ENCODE measurements at regions not wholly inside any gene's neighbourhood (a gene's known extent, or its start where the extent isn't known, plus 50 kb on each side); places are given as distances from the start of the nearest gene placed in this dataset.

DNA sequence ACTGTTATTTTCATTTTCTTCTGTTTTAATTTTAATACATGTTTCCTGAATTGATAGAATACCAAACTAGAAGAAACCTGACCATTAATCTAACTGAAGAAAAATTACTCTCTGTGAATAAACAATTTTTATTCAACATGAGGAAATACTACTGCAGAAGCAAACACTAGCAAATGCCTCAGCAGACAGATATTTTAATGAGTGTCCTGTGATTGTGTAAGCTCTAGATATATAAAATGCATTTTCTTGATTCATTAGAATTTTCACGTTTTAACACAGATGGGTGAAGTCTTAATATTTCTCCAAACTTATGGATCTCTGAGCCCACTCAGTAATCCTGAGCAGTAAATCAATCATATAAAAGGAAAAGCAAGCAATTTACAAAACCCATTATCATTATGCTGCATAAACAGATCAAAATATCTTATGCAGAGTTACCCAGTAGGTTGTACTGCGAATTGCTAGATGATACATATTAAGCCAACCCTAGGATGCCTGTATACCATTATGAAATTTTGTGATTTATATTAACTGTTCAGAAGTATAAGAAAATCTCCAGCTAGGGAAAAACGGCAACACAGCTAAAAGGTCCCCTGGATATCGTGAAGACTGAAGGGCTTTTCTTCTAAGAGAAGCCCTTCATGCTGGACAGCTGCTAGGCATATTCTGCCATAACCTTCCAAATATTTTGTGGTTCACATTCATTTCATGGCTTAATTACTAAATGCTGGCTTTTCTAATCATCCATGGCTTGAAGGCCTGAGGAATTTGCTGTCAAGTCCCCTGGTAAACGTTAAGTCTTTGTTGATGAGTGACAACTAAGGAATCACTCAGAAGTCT is 157.7 kb upstream of the TGFBR2 start:
- no peaks in the 10 kb centered on the region for H3F3A ChIP-seq (ENCODE audit: low read depth)
- Mint-ChIP-seq H3K9me3 (peaks cover 7% of the 10 kb centered on the region), H3K27me3 (ENCODE audit: insufficient read depth, low read depth) (no peaks in the 10 kb centered on the region), H3K4me1 (no peaks in the 10 kb centered on the region), H3K36me3 (no peaks in the 10 kb centered on the region), H3K27ac (no peak overlapping the region), H3K4me3 (no peak overlapping the region)
- no peak overlapping the region for H3K4me3 ChIP-seq
- H3K9ac ChIP-seq, result no peak overlapping the region
- no peak overlapping the region for H3K4me2 ChIP-seq
- H3K27me3 ChIP-seq, result no peaks in the 10 kb centered on the region
- no peaks in the 10 kb centered on the region for H4K20me1 ChIP-seq (ENCODE audit: low read depth)
- H3K4me1 ChIP-seq, result no peaks in the 10 kb centered on the region
- H3K9me3 ChIP-seq (ENCODE audit: low read depth), result no peaks in the 10 kb centered on the region
- no peaks in the 10 kb centered on the region for H3K36me3 ChIP-seq
- H2AFZ ChIP-seq (replicated peaks), result no peak overlapping the region
- no peaks in the 10 kb centered on the region for H3K79me2 ChIP-seq (ENCODE audit: low read depth)
- H3K27ac ChIP-seq, result no peak overlapping the region
- no peak for TF ChIP-seq EZH2 (IDR thresholded peaks at IDR 0.05)
- no peak for DNase-seq (ENCODE audit: low spot score)

DNA sequence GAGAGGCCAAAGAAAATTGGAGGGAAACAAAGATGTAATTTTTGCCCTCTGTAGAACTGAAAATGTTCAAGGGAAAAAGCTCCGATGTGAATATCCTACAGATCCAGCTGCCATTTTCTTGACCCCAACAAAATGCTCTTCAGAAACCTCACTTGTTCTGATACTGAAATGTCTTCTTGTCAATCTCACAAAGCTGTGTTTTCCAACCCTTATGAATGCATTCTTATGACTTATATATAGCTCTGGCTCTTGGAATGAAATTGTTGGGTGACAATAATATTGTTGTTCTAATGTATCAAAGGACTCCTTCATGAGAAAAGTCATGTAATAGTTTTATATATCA is 157.1 kb upstream of the TGFBR2 start:
- Mint-ChIP-seq H3K9me3 (peaks cover 7% of the 10 kb centered on the region), H3K27me3 (ENCODE audit: insufficient read depth, low read depth) (no peaks in the 10 kb centered on the region), H3K27ac (no peak overlapping the region), H3K4me1 (no peaks in the 10 kb centered on the region), H3K4me3 (no peak overlapping the region), H3K36me3 (no peaks in the 10 kb centered on the region)
- DNase-seq (ENCODE audit: low spot score), result no peak
- Histone ChIP-seq H3K9ac (no peak overlapping the region), H3K27me3 (no peaks in the 10 kb centered on the region), H3K79me2 (ENCODE audit: low read depth) (no peaks in the 10 kb centered on the region), H3K4me1 (no peaks in the 10 kb centered on the region), H4K20me1 (ENCODE audit: low read depth) (no peaks in the 10 kb centered on the region), H3K27ac (no peak overlapping the region), H3K9me3 (ENCODE audit: low read depth) (no peaks in the 10 kb centered on the region), H3K4me3 (no peak overlapping the region), H3K4me2 (no peak overlapping the region), H3F3A (ENCODE audit: low read depth) (no peaks in the 10 kb centered on the region), H3K36me3 (no peaks in the 10 kb centered on the region), H2AFZ (replicated peaks) (no peak overlapping the region)
- TF ChIP-seq EZH2 (IDR thresholded peaks at IDR 0.05) (no peak), EZH2phosphoT487 (IDR thresholded peaks at IDR 0.05) (no peak)
- TF ChIP-seq, protein P1, sequence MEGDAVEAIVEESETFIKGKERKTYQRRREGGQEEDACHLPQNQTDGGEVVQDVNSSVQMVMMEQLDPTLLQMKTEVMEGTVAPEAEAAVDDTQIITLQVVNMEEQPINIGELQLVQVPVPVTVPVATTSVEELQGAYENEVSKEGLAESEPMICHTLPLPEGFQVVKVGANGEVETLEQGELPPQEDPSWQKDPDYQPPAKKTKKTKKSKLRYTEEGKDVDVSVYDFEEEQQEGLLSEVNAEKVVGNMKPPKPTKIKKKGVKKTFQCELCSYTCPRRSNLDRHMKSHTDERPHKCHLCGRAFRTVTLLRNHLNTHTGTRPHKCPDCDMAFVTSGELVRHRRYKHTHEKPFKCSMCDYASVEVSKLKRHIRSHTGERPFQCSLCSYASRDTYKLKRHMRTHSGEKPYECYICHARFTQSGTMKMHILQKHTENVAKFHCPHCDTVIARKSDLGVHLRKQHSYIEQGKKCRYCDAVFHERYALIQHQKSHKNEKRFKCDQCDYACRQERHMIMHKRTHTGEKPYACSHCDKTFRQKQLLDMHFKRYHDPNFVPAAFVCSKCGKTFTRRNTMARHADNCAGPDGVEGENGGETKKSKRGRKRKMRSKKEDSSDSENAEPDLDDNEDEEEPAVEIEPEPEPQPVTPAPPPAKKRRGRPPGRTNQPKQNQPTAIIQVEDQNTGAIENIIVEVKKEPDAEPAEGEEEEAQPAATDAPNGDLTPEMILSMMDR (IDR thresholded peaks at IDR 0.05), result no peak

DNA sequence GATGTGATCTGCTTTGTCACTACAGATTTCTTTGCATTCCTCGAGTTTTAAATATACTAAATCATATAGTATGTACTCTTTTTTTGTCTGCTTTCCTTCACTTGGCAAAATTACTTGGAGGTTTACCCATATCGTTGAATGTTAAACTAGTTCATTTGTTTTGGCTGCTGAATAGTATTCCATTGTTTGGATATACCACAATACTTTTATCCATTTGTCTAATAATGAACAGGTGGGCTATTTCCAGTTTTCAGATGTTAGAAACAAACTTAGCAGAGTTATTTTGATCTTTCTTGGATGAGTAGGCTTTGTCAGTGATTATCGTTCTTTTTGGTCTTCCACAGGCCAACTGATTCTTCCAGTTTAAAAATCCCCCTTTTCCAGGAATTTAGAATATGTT is 154.0 kb upstream of the TGFBR2 start:
- Histone ChIP-seq H3K27ac (no peak overlapping the region), H3K79me2 (ENCODE audit: low read depth) (no peaks in the 10 kb centered on the region), H4K20me1 (ENCODE audit: low read depth) (no peaks in the 10 kb centered on the region), H3K27me3 (no peaks in the 10 kb centered on the region), H3F3A (ENCODE audit: low read depth) (no peaks in the 10 kb centered on the region), H3K36me3 (no peaks in the 10 kb centered on the region), H2AFZ (replicated peaks) (no peak overlapping the region), H3K9me3 (ENCODE audit: low read depth) (no peaks in the 10 kb centered on the region), H3K4me3 (no peak overlapping the region), H3K4me2 (no peak overlapping the region), H3K9ac (no peak overlapping the region), H3K4me1 (no peaks in the 10 kb centered on the region)
- no peaks in the 10 kb centered on the region for H3K36me3 Mint-ChIP-seq
- H3K27me3 Mint-ChIP-seq (ENCODE audit: insufficient read depth, low read depth), result no peaks in the 10 kb centered on the region
- H3K27ac Mint-ChIP-seq, result no peak overlapping the region
- H3K4me1 Mint-ChIP-seq, result no peaks in the 10 kb centered on the region
- TF ChIP-seq EZH2phosphoT487 (IDR thresholded peaks at IDR 0.05) (no peak), EZH2 (IDR thresholded peaks at IDR 0.05) (no peak)
- no peak for DNase-seq (ENCODE audit: low spot score)
- H3K9me3 Mint-ChIP-seq, result peaks cover 7% of the 10 kb centered on the region
- H3K4me3 Mint-ChIP-seq, result no peak overlapping the region

DNA sequence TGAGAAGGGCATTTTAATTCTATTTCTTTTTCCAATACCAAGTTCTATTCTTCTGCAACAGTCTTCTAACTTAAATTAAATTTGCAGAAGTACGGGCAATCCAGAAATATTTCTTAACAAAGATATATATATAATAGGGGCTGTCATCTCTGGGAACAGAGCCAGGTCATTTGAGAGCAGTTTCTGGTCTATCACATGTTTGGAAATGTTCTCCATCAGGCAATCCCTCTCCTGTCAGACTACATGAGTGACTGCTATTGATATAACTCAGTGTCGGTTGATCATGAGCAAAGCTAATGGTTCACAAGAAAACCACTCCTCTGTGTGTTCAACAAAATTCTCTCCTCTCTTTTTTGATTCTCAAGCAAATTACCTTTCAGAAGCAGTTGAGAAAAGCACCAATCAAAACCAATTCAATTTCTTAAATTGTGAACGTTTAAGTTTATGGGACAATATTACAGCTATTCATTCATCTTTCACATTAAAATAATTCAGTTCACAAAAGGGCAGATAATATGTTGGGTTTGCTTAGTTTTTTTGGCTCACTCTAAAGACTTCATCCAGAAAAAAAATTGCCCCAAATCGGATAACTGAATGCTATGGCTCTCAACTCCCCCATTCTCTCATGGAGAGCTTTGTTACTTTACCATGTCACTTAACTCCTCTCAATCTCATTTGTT is 152.9 kb upstream of the TGFBR2 start:
- Histone ChIP-seq H2AFZ (replicated peaks) (no peak overlapping the region), H3K9ac (no peak overlapping the region), H3K4me2 (no peak overlapping the region), H3K79me2 (ENCODE audit: low read depth) (no peaks in the 10 kb centered on the region), H3K4me1 (no peaks in the 10 kb centered on the region), H3K27ac (no peak overlapping the region), H3K27me3 (no peaks in the 10 kb centered on the region), H4K20me1 (ENCODE audit: low read depth) (no peaks in the 10 kb centered on the region), H3K9me3 (ENCODE audit: low read depth) (no peaks in the 10 kb centered on the region), H3K4me3 (no peak overlapping the region), H3F3A (ENCODE audit: low read depth) (no peaks in the 10 kb centered on the region), H3K36me3 (no peaks in the 10 kb centered on the region)
- H3K4me1 Mint-ChIP-seq, result no peaks in the 10 kb centered on the region
- TF ChIP-seq EZH2 (IDR thresholded peaks at IDR 0.05), result no peak
- TF ChIP-seq, protein P1 (IDR thresholded peaks at IDR 0.05), result no peak
- no peak for DNase-seq (ENCODE audit: low spot score)
- H3K9me3 Mint-ChIP-seq, result peaks cover 7% of the 10 kb centered on the region
- H3K36me3 Mint-ChIP-seq, result no peaks in the 10 kb centered on the region
- no peaks in the 10 kb centered on the region for H3K27me3 Mint-ChIP-seq (ENCODE audit: insufficient read depth, low read depth)
- no peak overlapping the region for H3K27ac Mint-ChIP-seq
- no peak overlapping the region for H3K4me3 Mint-ChIP-seq

Data from neural progenitor cell (in vitro differentiated cells).